ENCODE measurements at regions not wholly inside any gene's neighbourhood (a gene's known extent, or its start where the extent isn't known, plus 50 kb on each side); places are given as distances from the start of the nearest gene placed in this dataset.

GRCh38 chr5:126062398-126063221, 360.6 kb upstream of the GRAMD2B start:
- no TSS peak for BruUV-seq (replicated peaks)
- dilution Hi-C loops (cut with MboI; ENCODE audit: extremely low pct_ligation_motif_present, low sequenced_read_pairs) = no loop called here
- CTCF ChIA-PET = no interaction called here

More at GRCh38 chr5:126062398-126063221, 360.6 kb upstream of the GRAMD2B start:
- TF ChIP-seq POLR2AphosphoS5 (IDR thresholded peaks at IDR 0.05; ENCODE audit: insufficient read depth, low read depth, low read length) (no peak), FOS (IDR thresholded peaks at IDR 0.05; ENCODE audit: borderline replicate concordance, insufficient read depth, low read length) (no peak), MAX (IDR thresholded peaks at IDR 0.05; ENCODE audit: insufficient read depth, insufficient read length) (no peak), POLR2A (IDR thresholded peaks at IDR 0.05; ENCODE audit: low read depth, low read length) (no peak), JUN (IDR thresholded peaks at IDR 0.05; ENCODE audit: borderline replicate concordance, insufficient read depth, insufficient read length, low read depth) (no peak), GATA2 (IDR thresholded peaks at IDR 0.05; ENCODE audit: insufficient read depth, insufficient read length, low read depth, low read length) (no peak), CTCF (IDR thresholded peaks at IDR 0.05; ENCODE audit: extremely low read depth in 1 of 2, insufficient read depth in 1 of 2, low read depth in 1 of 2, low read length in 2 of 2) (no peak), MYC (IDR thresholded peaks at IDR 0.05; ENCODE audit: low read depth, low read length) (no peak), EZH2 (IDR thresholded peaks at IDR 0.05; ENCODE audit: borderline replicate concordance, low read depth, low read length, severe bottlenecking) (no peak)
- no peaks in the 10 kb centered on the region for H3K79me2 ChIP-seq (ENCODE audit: control insufficient read depth, insufficient read depth, low read length)
- H3K4me1 ChIP-seq (ENCODE audit: control insufficient read depth, extremely low read depth, insufficient read depth, low read length) = no peaks in the 10 kb centered on the region
- H3K36me3 ChIP-seq (ENCODE audit: control insufficient read depth in 2 of 2, extremely low read depth in 1 of 2, insufficient read depth in 2 of 2, low read length in 2 of 2) = no peaks in the 10 kb centered on the region
- H3K4me2 ChIP-seq (ENCODE audit: insufficient read depth, low read length) = no peak overlapping the region
- H3K4me3 ChIP-seq (replicated peaks in 1 of 3; ENCODE audit: insufficient read depth in 1 of 3, low read depth in 1 of 3, low read length in 3 of 3) = no peak overlapping the region
- H4K20me1 ChIP-seq (replicated peaks; ENCODE audit: control insufficient read depth, extremely low read depth, insufficient read depth, low read length) = no peaks in the 10 kb centered on the region
- H3K9ac ChIP-seq (replicated peaks; ENCODE audit: extremely low read depth, insufficient read depth, low read length) = no peak overlapping the region
- FAIRE-seq (no peak), DNase-seq (ENCODE audit: low read depth, low spot score) (no peak)
- no peak overlapping the region for H2AFZ ChIP-seq (ENCODE audit: low read depth, low read length)
- no peaks in the 10 kb centered on the region for H3K9me1 ChIP-seq (replicated peaks; ENCODE audit: control insufficient read depth, extremely low read depth, insufficient read depth, low read length)
- intact Hi-C loops (cut with micrococcal nuclease) = no loop called here
- no peaks in the 10 kb centered on the region for H3K9me3 ChIP-seq (replicated peaks; ENCODE audit: control insufficient read depth, insufficient read depth, low read length)
- H3K27me3 ChIP-seq (ENCODE audit: control insufficient read depth in 2 of 2, insufficient read depth in 2 of 2, low read length in 2 of 2) = no peaks in the 10 kb centered on the region
- POLR2A ChIA-PET = no interaction called here
- H3K27ac ChIP-seq (ENCODE audit: insufficient read depth, low read depth, low read length) = no peak overlapping the region

Measured in endothelial cell of umbilical vein (primary cell).